CD4-positive, alpha-beta T cell treated with Interleukin-6 for 4 hours (primary cell): ENCODE measurements at regions not wholly inside any gene's neighbourhood (a gene's known extent, or its start where the extent isn't known, plus 50 kb on each side); places are given as distances from the start of the nearest gene placed in this dataset.

Source experiments
- DNase-seq: peaks from one replicate; pipeline ENCODE4 v3.0.0-alpha.2; 2020; ENCODE audit warnings: mixed read lengths

DNA sequence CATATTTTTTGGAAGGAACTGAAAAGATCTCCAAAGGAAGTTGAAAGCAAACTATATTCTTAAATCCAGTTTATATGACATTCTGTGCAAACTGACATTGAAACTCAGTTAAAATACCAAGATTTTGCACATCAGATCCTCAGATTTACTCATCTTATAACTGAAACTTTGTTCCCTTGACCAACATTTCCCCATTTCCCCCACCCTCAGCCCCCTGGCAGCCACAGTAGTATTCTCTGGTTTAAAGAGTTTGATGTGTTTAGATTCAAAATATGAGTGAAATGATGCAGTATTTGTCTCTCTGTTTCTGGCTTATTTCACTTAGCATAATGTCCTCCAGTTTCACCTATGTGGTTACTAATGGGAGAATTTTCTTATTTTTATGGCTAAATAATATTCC lies 99.2 kb upstream of the ITGA4 start:
- DNase-seq = no peak

DNA sequence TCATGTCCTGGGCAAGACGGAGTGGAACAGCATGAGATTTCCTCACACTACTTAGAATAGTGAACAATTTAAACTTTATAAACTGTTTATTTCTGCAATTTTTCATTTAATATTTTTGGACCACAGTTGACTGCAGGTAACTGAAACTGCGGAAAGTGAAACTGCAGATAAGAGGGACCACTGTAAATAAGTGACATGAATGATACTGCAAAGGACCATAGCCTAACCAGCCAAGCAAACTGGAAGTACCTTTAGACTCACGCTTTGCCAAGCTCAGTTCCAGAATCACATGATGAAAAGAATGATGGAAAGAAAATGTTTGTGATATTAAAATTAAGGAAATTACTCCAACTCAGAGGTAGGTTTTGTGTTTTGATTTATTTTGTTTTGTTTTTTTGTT lies 94.6 kb upstream of the ITGA4 start:
- no peak for DNase-seq

DNA sequence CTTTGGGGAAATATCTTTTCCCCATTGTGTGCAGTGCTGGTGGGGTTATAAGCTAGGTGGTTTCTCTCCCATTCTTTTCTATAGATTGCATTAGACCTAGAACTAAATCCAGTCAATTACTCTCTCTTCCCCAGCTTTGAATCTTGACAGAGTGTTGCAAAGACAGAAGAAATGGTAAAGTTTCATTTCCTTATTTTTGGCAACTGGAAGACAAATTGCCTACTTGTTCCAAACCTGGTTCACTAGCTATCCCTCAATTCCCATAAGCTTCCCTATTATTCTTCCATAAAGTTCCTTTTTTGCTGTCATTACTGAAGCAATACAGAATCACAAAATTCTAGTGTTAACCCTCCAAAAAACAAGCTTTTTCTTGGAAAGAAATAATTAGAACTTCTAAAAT lies 94.0 kb upstream of the ITGA4 start:
- DNase-seq = no peak

DNA sequence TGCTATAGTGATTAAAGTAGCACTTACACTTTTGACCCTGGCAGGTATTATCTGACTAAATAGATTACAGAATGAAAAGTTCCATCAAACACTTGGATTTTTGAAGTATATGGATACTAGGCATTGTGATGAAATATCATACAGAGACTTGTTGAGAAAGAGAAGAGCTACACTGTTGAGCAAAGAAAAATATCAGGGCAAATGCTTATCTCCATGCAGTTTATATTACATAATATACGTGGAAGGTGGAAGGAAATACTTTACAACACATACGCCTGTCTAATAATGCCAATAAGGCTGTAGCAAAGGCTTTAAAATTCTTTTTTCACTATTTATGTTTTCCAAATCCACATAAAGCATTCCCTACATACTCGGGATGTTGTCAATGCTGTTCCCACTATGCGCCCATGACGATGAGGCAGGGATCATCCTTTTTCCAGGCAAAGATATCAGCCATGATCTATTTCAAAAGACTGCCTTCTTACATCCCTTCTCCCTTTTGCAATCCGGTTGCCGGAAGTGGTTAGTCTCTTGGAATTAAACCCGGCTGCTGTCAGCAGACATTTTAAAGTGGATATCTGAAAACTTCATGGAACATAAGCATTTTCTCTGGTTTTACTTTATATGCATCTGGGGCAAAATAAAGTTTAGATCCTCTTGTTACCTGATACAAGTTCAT lies 92.6 kb upstream of the ITGA4 start:
- DNase-seq = no peak

DNA sequence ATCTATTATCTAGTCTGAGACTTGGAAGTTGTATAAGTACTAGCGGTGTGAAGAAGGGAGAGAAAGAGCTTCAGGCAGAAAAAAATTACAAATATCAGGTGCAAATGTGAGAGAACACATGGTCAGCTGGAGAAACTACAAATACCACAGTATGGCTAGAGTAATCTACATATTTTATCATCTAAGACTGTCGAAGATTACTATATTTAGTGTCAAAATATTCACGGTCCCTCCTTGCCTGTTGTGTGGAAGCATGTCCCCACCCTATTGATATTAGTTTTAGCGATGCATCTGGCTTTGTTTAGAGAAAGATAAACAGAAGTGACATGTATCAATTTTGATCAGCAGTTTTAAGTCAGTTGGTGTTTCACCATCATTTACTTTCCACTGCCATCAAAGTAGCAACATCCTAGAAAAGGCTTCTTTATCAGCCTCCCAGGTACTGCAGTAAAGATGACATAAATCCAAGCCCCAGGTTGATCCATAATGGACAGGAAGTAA lies 90.5 kb upstream of the ITGA4 start:
- DNase-seq = no peak

GRCh38 chr2:181367411-181367810 lies 89.8 kb upstream of the ITGA4 start:
- DNase-seq = no peak

GRCh38 chr2:181367906-181368435 lies 89.2 kb upstream of the ITGA4 start:
- no peak for DNase-seq

- no peak for DNase-seq
Observed at GRCh38 chr2:181370126-181370525, 87.1 kb upstream of the ITGA4 start.

- DNase-seq = no peak
Observed at GRCh38 chr2:181371195-181371594, 86.0 kb upstream of the ITGA4 start.

- DNase-seq = no peak
Observed at GRCh38 chr2:181371782-181372645, 85.2 kb upstream of the ITGA4 start.

DNA sequence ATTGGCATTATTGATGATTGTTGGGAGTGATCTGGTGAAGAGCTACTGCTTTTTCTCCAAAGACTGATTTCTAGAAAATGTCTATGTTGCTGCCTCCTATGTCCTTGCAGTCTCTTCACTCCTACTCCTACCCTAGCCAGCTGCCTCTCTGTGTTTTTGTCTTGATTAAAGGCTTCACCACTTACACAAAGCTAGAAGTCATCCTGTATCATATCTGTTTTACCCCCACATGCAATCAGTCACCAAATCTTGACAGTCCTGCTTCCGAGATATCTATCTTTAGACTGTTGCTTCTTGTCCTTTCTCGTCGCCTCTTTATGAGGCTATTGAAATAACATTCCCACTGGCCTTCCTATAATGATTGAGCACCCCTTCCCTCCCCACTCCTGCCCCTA lies 84.5 kb upstream of the ITGA4 start:
- DNase-seq = no peak

- no peak for DNase-seq
Observed at GRCh38 chr2:181374781-181375675, 82.2 kb upstream of the ITGA4 start.

DNA sequence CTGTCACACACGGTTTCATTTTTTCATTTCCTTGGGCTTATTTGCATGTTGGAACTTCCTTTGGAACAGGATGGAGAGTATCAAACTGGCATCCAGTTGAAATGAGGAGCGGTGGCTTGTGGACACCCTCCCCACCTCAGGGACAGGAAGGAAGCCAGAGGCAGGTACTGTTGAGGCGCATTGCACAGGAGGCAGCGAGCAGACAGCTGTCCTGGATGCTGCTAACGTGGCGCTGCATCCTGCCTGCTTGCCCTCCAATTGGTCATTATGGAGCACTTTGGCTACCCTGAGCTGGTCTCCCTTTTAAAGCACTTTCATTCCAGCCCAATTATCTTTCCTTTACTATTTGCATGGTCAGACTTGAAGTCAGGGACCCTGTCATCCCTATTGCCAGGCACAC lies 80.7 kb upstream of the ITGA4 start:
- DNase-seq = no peak

- DNase-seq = no peak
Observed at GRCh38 chr2:181376999-181377398, 80.2 kb upstream of the ITGA4 start.

DNA sequence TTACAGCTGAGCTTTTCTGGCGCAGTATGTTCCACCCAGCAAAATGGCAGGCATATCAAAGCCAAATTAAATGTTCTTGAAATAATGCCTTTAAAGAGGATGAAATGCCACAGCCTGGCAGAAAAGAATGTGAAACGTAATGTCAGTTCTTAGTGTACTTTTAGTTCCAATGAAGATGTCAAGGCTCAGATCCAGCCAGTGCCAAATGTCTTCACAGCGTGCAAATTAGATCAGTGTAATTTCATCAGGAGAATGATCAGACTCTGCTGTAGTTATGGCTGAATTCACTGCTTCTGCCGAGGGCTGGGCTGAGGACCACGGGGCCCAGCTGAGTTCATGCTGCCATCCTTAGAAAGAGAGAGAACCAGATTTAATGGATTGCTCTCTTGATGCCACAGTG lies 78.7 kb upstream of the ITGA4 start:
- DNase-seq = no peak

- no peak for DNase-seq
Observed at GRCh38 chr2:181380581-181380980, 76.6 kb upstream of the ITGA4 start.

DNA sequence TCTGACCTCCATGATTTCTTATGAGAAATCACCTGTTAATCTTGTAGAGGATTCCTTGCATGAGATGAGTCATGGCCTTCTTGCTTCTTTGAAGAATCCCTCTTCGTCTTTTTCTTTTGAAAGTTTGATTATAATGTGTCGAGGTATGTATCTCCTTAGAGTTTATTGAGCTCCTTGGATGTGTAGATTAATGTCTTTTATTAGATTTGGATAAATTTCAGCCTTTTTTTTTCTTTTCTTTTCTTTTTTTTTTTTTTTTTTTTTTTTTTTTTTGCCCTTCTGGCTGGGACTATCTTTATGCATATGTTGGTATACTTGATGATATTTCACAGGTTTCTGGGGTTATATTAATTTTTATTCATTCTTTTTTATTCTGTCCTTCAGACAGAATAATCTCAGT lies 72.3 kb upstream of the ITGA4 start:
- no peak for DNase-seq

DNA sequence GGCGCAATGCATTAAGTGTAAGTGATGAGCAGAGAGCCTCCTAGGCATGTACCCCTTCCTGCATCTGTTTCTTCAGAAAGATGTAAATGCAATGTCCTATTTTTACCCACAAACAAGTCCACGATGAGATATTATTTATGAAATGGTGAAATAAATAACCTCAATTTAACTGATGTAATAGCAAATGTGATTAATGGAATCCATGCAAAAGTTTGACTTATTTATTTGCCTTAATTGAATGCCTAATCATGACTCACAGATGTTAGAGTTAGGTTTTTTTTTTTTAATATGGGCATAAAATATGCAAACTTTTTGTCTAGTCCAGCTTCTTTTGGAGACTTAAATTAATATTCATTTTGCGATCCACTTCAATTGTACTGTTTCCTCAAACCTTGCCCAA lies 67.7 kb upstream of the ITGA4 start:
- DNase-seq = no peak

DNA sequence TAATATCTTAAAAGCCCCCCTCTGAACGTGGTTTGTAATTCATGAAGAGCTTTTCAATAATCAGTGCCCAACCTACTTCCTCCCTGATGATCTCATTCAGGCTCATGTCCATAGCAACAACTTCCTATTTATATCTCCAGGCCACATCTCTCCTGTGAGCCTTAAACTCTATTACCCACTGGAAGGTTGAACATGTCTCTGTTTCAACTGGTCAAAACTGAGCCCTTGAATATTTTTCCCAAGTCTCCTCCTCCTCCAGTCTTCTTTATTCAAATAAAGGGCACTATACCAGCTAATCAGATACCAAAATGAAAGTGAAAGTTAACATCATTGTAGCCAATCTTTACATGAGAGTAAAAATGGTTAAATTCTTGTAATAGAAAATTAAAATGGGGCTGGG lies 63.7 kb upstream of the ITGA4 start:
- no peak for DNase-seq

DNA sequence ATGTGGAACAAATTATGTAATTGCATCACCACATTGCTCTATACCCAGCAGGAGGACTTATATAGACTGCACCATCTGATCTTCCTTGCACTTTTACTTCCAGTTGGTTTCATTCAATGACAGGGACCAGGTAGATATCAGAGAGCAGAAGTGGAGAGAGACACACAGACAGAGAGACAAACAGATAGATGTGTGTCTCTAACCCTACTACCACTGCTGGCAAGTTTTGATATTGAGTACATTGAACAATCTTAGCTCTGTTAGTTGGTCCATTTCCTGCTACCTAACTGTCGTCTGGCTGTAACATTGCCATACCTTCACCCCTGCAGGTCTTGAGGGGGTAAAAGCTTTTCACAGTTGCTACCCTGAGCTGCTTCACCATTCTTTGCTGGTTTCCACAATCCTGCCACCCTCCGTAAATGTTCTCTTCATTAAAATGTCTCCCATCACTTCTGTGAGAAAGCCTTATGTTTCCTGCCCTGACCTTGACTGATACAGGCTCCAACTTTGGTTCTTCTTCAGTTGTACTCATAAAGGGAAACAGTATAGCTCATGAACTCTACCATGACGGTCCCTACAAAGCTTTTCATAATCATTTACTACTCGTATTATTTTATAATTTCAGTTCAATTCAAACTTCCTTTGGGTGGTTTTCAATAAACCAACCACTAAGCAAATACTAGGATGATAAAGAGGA lies 62.3 kb upstream of the ITGA4 start:
- no peak for DNase-seq

GRCh38 chr2:181395851-181396250 lies 61.3 kb upstream of the ITGA4 start:
- DNase-seq = no peak
